B cell (primary cell): ENCODE measurements at regions not wholly inside any gene's neighbourhood (a gene's known extent, or its start where the extent isn't known, plus 50 kb on each side); places are given as distances from the start of the nearest gene placed in this dataset.

Experiments used
- ATAC-seq: fragments of 200-7000 bp; cut with Tn5 transposase; one replicate; pipeline ENCODE4 v1.10.0; 2021; ENCODE audit warnings: low read depth, mild to moderate bottlenecking, moderate number of reproducible peaks, moderate library complexity
- CTCF ChIA-PET: fragments of 350-600 bp; sonication (Branson Sonifier 250); formaldehyde crosslinking; loops from one replicate; lab custom pipeline; 2021; ENCODE audit warnings: antibody characterized with exemption, inconsistent platforms; lab: Charles Lee
- POLR2A ChIA-PET: fragments of 350-600 bp; sonication (Branson Sonifier 250); formaldehyde crosslinking; loops from one replicate; lab custom pipeline; 2021; ENCODE audit warnings: antibody characterized with exemption; lab: Charles Lee
- DNase-seq: peaks from one replicate; pipeline ENCODE4 v3.0.0; 2013
- H2AFZ ChIP-seq: 2 replicates; pipeline ENCODE4 v1.6.1; 2012; ENCODE audit warnings: mild to moderate bottlenecking, low read depth, low read length; ENCODE audit not compliant: insufficient read depth, poor library complexity, severe bottlenecking
- H3K27ac ChIP-seq, 2 donors: 1 replicate in 1 of 2; 2 replicates in 1 of 2; pipeline ENCODE4 v1.5.1; 2012 to 2013; ENCODE audit warnings: low read length in 2 of 2, mild to moderate bottlenecking in 2 of 2, moderate library complexity in 1 of 2
- H3K27me3 ChIP-seq, 4 experiments: fragments of 200-600 bp in 1 of 4; sonication (generic) in 1 of 4; replicated peaks in 1 of 4; 1 replicate in 2 of 4; 2 replicates in 2 of 4; pipeline versions ENCODE4 v1.6.1 to v1.7.0; 2013 to 2016; ENCODE audit warnings: low read length in 3 of 4, mild to moderate bottlenecking in 2 of 4, mixed read lengths in 1 of 4, moderate library complexity in 1 of 4; ENCODE audit not compliant: insufficient read depth in 4 of 4, control insufficient read depth in 3 of 4; ENCODE audit errors: control extremely low read depth in 1 of 4
- H3K36me3 ChIP-seq, 2 experiments: replicated peaks in 1 of 2; 1 replicate in 1 of 2; 2 replicates in 1 of 2; pipeline versions ENCODE4 v1.6.1 to v1.7.1; 2013; ENCODE audit warnings: low read length in 1 of 2; ENCODE audit not compliant: insufficient read depth in 2 of 2, control insufficient read depth in 1 of 2; ENCODE audit errors: control extremely low read depth in 1 of 2, extremely low read depth in 1 of 2
- H3K4me1 ChIP-seq, 2 donors: fragments of 200-600 bp in 1 of 2; sonication (generic) in 1 of 2; 1 replicate in 1 of 2; 2 replicates in 1 of 2; pipeline versions ENCODE4 v1.5.1 to v1.6.1; 2013 to 2017; ENCODE audit warnings: low read length in 2 of 2; ENCODE audit not compliant: control insufficient read depth in 2 of 2, insufficient read depth in 2 of 2
- H3K4me2 ChIP-seq: replicated peaks from 2 replicates; pipeline ENCODE3; 2012; ENCODE audit warnings: mild to moderate bottlenecking, low read depth, low read length; ENCODE audit not compliant: poor library complexity, severe bottlenecking
- H3K4me3 ChIP-seq, 5 experiments: fragments of 200-600 bp in 1 of 5; sonication (generic) in 1 of 5; 1 replicate in 3 of 5; 2 replicates in 2 of 5; pipeline versions ENCODE4 v1.5.1 to v1.7.0; 2011 to 2016; ENCODE audit warnings: low read length in 4 of 5, mild to moderate bottlenecking in 4 of 5, low read depth in 2 of 5, control low read depth in 1 of 5, moderate library complexity in 1 of 5; ENCODE audit not compliant: insufficient read depth in 1 of 5; ENCODE audit errors: control extremely low read depth in 1 of 5, extremely low read depth in 1 of 5
- H3K79me2 ChIP-seq: fragments of 200-600 bp; sonication (generic); one replicate; pipeline ENCODE4 v1.6.0; 2016; ENCODE audit warnings: low read length; ENCODE audit not compliant: control insufficient read depth, insufficient read depth
- H3K9ac ChIP-seq: fragments of 200-600 bp; sonication (generic); 2 replicates; pipeline ENCODE4 v1.6.1; 2017; ENCODE audit warnings: mild to moderate bottlenecking, low read length, moderate library complexity
- H3K9me3 ChIP-seq, 3 donors: one replicate each; pipeline versions ENCODE4 v1.6.1 to v1.7.1; 2013; ENCODE audit warnings: low read length in 2 of 3; ENCODE audit not compliant: control insufficient read depth in 2 of 3, insufficient read depth in 1 of 3; ENCODE audit errors: control extremely low read depth in 1 of 3
- H4K20me1 ChIP-seq: 2 replicates; pipeline ENCODE4 v1.6.0; 2012; ENCODE audit warnings: mild to moderate bottlenecking, low read length; ENCODE audit not compliant: insufficient read depth, control insufficient read depth, poor library complexity, severe bottlenecking
- H3K27ac Mint-ChIP-seq: one replicate; pipeline ENCODE4 v1.8.0; 2021; ENCODE audit warnings: mixed read lengths
- H3K27me3 Mint-ChIP-seq: one replicate; pipeline ENCODE4 v1.8.0; 2021; ENCODE audit warnings: mixed read lengths
- H3K4me1 Mint-ChIP-seq: one replicate; pipeline ENCODE4 v1.8.0; 2021; ENCODE audit warnings: mixed read lengths
- H3K4me3 Mint-ChIP-seq: one replicate; pipeline ENCODE4 v1.8.0; 2021; ENCODE audit warnings: mixed read lengths
- H3K9me3 Mint-ChIP-seq: one replicate; pipeline ENCODE4 v1.8.0; 2022; ENCODE audit warnings: mixed read lengths; ENCODE audit not compliant: insufficient read depth
- CTCF ChIP-seq: fragments of 200-600 bp; IDR thresholded peaks from one replicate; pipeline ENCODE4 v1.8.0; 2022; ENCODE audit warnings: antibody characterized with exemption, mild to moderate bottlenecking
- EZH2 ChIP-seq: IDR thresholded peaks from 2 replicates; pipeline ENCODE4 v1.6.1; 2012; ENCODE audit warnings: borderline replicate concordance, low read depth, mild to moderate bottlenecking, moderate library complexity, low read length; ENCODE audit not compliant: insufficient read depth, poor library complexity, severe bottlenecking
- WGBS: methylation state at CpG from one replicate; pipeline ENCODE4 v1.1.5; 2013; ENCODE audit warnings: missing lambda C conversion rate; ENCODE audit not compliant: insufficient coverage; 5-methylcytosine and 5-hydroxymethylcytosine counted together
- intact Hi-C: fragments of 100-400 bp; cut with micrococcal nuclease; formaldehyde crosslinking; loops from one replicate; pipeline ENCODE4 v1.10.0; 2022

GRCh38 chr13:79642596-79642995, 161.6 kb downstream of the NDFIP2 start:
- CTCF ChIA-PET: no interaction called here
- H3K36me3 ChIP-seq: no peaks in the 10 kb centered on the region
- no peaks in the 10 kb centered on the region for H3K27me3 ChIP-seq
- no peaks in the 10 kb centered on the region for H4K20me1 ChIP-seq
- H3K9me3 Mint-ChIP-seq: no peaks in the 10 kb centered on the region
- no peaks in the 10 kb centered on the region for H3K4me1 Mint-ChIP-seq
- H3K4me2 ChIP-seq: no peak overlapping the region
- peaks cover 9% of the 10 kb centered on the region for H3K27me3 Mint-ChIP-seq
- H3K79me2 ChIP-seq: no peaks in the 10 kb centered on the region
- H3K9ac ChIP-seq: no peak overlapping the region
- no peak overlapping the region for H3K27ac Mint-ChIP-seq
- no peak overlapping the region for H3K27ac ChIP-seq
- POLR2A ChIA-PET: no interaction called here
- H3K9me3 ChIP-seq: no peaks in the 10 kb centered on the region
- no peak for DNase-seq
- TF ChIP-seq CTCF (no peak), EZH2 (no peak)
- H3K4me1 ChIP-seq: no peaks in the 10 kb centered on the region
- WGBS: 67% methylated on average over 2 of the region's 3 CpGs
- no peak overlapping the region for H3K4me3 Mint-ChIP-seq
- intact Hi-C loops: no loop called here
- H3K4me3 ChIP-seq: no peak overlapping the region
- no peak for ATAC-seq
- H2AFZ ChIP-seq: no peak overlapping the region

- H3K4me1 Mint-ChIP-seq: no peaks in the 10 kb centered on the region
These were observed 156.3 kb downstream of the NDFIP2 start for GRCh38 chr13:79637133-79637763.

More at GRCh38 chr13:79637133-79637763, 156.3 kb downstream of the NDFIP2 start:
- Histone ChIP-seq H4K20me1 (no peaks in the 10 kb centered on the region), H3K4me2 (no peak overlapping the region), H3K27ac (no peak overlapping the region), H3K9me3 (no peaks in the 10 kb centered on the region), H3K36me3 (no peaks in the 10 kb centered on the region), H2AFZ (no peak overlapping the region), H3K9ac (no peak overlapping the region), H3K27me3 (no peaks in the 10 kb centered on the region), H3K79me2 (no peaks in the 10 kb centered on the region), H3K4me1 (no peaks in the 10 kb centered on the region), H3K4me3 (no peak overlapping the region)
- WGBS: 100% methylated on average over 2 of the region's 5 CpGs
- ATAC-seq (no peak), DNase-seq (no peak)
- no peak for TF ChIP-seq EZH2
- no peak for TF ChIP-seq CTCF
- ChIA-PET POLR2A (no interaction called here), CTCF (no interaction called here)
- no peaks in the 10 kb centered on the region for H3K9me3 Mint-ChIP-seq
- H3K27me3 Mint-ChIP-seq: no peaks in the 10 kb centered on the region
- no peak overlapping the region for H3K4me3 Mint-ChIP-seq
- intact Hi-C loops: no loop called here
- no peak overlapping the region for H3K27ac Mint-ChIP-seq
